ENCODE measurements at regions not wholly inside any gene's neighbourhood (a gene's known extent, or its start where the extent isn't known, plus 50 kb on each side); places are given as distances from the start of the nearest gene placed in this dataset.

GRCh38 chr9:7704543-7704942 is 95.0 kb downstream of the DMAC1 start:
- Histone ChIP-seq H2BK5ac (ENCODE audit: low read depth, low read length, poor library complexity) (no peak overlapping the region), H2AK5ac (ENCODE audit: low read length) (no peak overlapping the region)

GRCh38 chr9:7691909-7692308 is 107.7 kb downstream of the DMAC1 start:
- DNase-seq: no peak
- Histone ChIP-seq H3K27me3 (ENCODE audit: insufficient read depth, low read length) (no peaks in the 10 kb centered on the region), H3K79me1 (ENCODE audit: low read length) (peaks cover 2% of the 10 kb centered on the region), H3K27ac (ENCODE audit: low read depth, low read length) (no peak overlapping the region), H3K14ac (ENCODE audit: low read length) (no peak overlapping the region), H3K4me3 (ENCODE audit: low read depth, low read length) (no peak overlapping the region), H3K9ac (ENCODE audit: low read length) (no peak overlapping the region), H2BK12ac (ENCODE audit: low read length) (no peak overlapping the region), H2BK5ac (ENCODE audit: low read depth, low read length, poor library complexity) (no peak overlapping the region), H3K79me2 (ENCODE audit: control insufficient read depth, insufficient read depth, low read length, poor library complexity) (no peaks in the 10 kb centered on the region), H2AFZ (ENCODE audit: insufficient read depth, low read length, poor library complexity) (no peak overlapping the region), H3K23ac (ENCODE audit: low read length) (no peak overlapping the region), H3K4me1 (ENCODE audit: control insufficient read depth in 1 of 2, insufficient read depth in 2 of 2, low read length in 2 of 2) (peaks cover 0 to 4% of the 10 kb centered on the region in 2 experiments), H3K4ac (ENCODE audit: low read depth, low read length) (no peak overlapping the region), H2BK120ac (ENCODE audit: insufficient read depth, low read length, poor library complexity) (no peak overlapping the region), H3K9me3 (ENCODE audit: insufficient read depth, low read depth, low read length) (no peaks in the 10 kb centered on the region), H3K36me3 (ENCODE audit: control insufficient read depth in 1 of 2, insufficient read depth in 2 of 2, low read length in 2 of 2) (no peaks in the 10 kb centered on the region), H4K8ac (ENCODE audit: low read depth, low read length) (no peak overlapping the region), H3K18ac (ENCODE audit: low read length) (no peak overlapping the region), H4K91ac (ENCODE audit: low read depth, low read length) (no peak overlapping the region), H2AK5ac (ENCODE audit: low read length) (no peak overlapping the region), H4K12ac (ENCODE audit: low read depth, low read length) (no peak overlapping the region), H3K4me2 (ENCODE audit: low read length) (no peak overlapping the region)
- no CpG with 5 or more reads among the region's 2 CpGs for WGBS (ENCODE audit: extremely low coverage, insufficient coverage, insufficient read length)

More at GRCh38 chr9:7704543-7704942, 95.0 kb downstream of the DMAC1 start:
- Histone ChIP-seq H3K36me3 (ENCODE audit: control insufficient read depth in 1 of 2, insufficient read depth in 2 of 2, low read length in 2 of 2) (no peaks in the 10 kb centered on the region), H3K4me3 (ENCODE audit: low read depth, low read length) (no peak overlapping the region), H3K9ac (ENCODE audit: low read length) (no peak overlapping the region), H3K23ac (ENCODE audit: low read length) (no peak overlapping the region), H3K18ac (ENCODE audit: low read length) (no peak overlapping the region), H3K4ac (ENCODE audit: low read depth, low read length) (no peak overlapping the region), H3K79me1 (ENCODE audit: low read length) (no peaks in the 10 kb centered on the region), H3K4me2 (ENCODE audit: low read length) (no peak overlapping the region), H3K4me1 (ENCODE audit: control insufficient read depth in 1 of 2, insufficient read depth in 2 of 2, low read length in 2 of 2) (no peaks in the 10 kb centered on the region), H4K91ac (ENCODE audit: low read depth, low read length) (no peak overlapping the region), H3K27ac (ENCODE audit: low read depth, low read length) (no peak overlapping the region), H2AFZ (ENCODE audit: insufficient read depth, low read length, poor library complexity) (no peak overlapping the region), H3K27me3 (ENCODE audit: insufficient read depth, low read length) (no peaks in the 10 kb centered on the region), H3K9me3 (ENCODE audit: insufficient read depth, low read depth, low read length) (no peaks in the 10 kb centered on the region), H3K14ac (ENCODE audit: low read length) (no peak overlapping the region), H4K12ac (ENCODE audit: low read depth, low read length) (no peak overlapping the region), H2BK120ac (ENCODE audit: insufficient read depth, low read length, poor library complexity) (no peak overlapping the region), H2BK12ac (ENCODE audit: low read length) (no peak overlapping the region), H3K79me2 (ENCODE audit: control insufficient read depth, insufficient read depth, low read length, poor library complexity) (no peaks in the 10 kb centered on the region), H4K8ac (ENCODE audit: low read depth, low read length) (no peak overlapping the region)
- DNase-seq: no peak
- no CpG with 5 or more reads among the region's 1 CpG for WGBS (ENCODE audit: extremely low coverage, insufficient coverage, insufficient read length)

- no peak overlapping the region for H2BK120ac ChIP-seq (ENCODE audit: insufficient read depth, low read length, poor library complexity)
Observed at GRCh38 chr9:7690014-7690413, 109.6 kb downstream of the DMAC1 start.

DNA sequence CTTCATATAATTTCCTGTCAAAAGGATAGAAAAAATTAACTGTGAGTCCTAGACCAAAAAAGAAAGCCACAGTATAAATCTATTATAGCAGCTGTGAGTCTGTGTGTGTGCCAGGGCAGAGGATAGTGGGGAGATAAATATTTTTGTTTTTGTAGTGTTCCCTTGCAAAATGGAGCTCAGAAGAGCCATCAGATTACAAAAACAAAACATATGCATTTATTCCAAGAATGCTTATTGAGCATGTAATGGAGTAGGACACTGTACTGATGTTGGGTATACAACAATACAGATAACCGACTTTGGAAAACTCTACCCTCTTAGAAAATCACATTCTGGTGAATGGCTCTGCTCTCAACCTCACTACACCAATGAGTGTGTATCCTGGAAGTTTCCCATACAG is 111.0 kb downstream of the DMAC1 start:
- H3K9ac ChIP-seq (ENCODE audit: low read length): no peak overlapping the region
- H2AFZ ChIP-seq (ENCODE audit: insufficient read depth, low read length, poor library complexity): no peak overlapping the region
- H3K4me1 ChIP-seq (ENCODE audit: control insufficient read depth in 1 of 2, insufficient read depth in 2 of 2, low read length in 2 of 2): no peaks in the 10 kb centered on the region
- H3K23ac ChIP-seq (ENCODE audit: low read length): no peak overlapping the region
- DNase-seq: no peak
- no peak overlapping the region for H3K4me2 ChIP-seq (ENCODE audit: low read length)
- no peaks in the 10 kb centered on the region for H3K27me3 ChIP-seq (ENCODE audit: insufficient read depth, low read length)
- H3K4me3 ChIP-seq (ENCODE audit: low read depth, low read length): no peak overlapping the region
- no peak overlapping the region for H2AK5ac ChIP-seq (ENCODE audit: low read length)
- no peak overlapping the region for H2BK120ac ChIP-seq (ENCODE audit: insufficient read depth, low read length, poor library complexity)
- no peak overlapping the region for H3K27ac ChIP-seq (ENCODE audit: low read depth, low read length)
- peaks cover 2% of the 10 kb centered on the region for H3K79me1 ChIP-seq (ENCODE audit: low read length)
- no peaks in the 10 kb centered on the region for H3K9me3 ChIP-seq (ENCODE audit: insufficient read depth, low read depth, low read length)
- no CpG with 5 or more reads among the region's 1 CpG for WGBS (ENCODE audit: extremely low coverage, insufficient coverage, insufficient read length)
- no peaks in the 10 kb centered on the region for H3K79me2 ChIP-seq (ENCODE audit: control insufficient read depth, insufficient read depth, low read length, poor library complexity)
- no peak overlapping the region for H3K4ac ChIP-seq (ENCODE audit: low read depth, low read length)
- no peak overlapping the region for H3K14ac ChIP-seq (ENCODE audit: low read length)
- H2BK12ac ChIP-seq (ENCODE audit: low read length): no peak overlapping the region
- H4K8ac ChIP-seq (ENCODE audit: low read depth, low read length): no peak overlapping the region
- no peak overlapping the region for H3K18ac ChIP-seq (ENCODE audit: low read length)
- H4K12ac ChIP-seq (ENCODE audit: low read depth, low read length): no peak overlapping the region
- H3K36me3 ChIP-seq (ENCODE audit: control insufficient read depth in 1 of 2, insufficient read depth in 2 of 2, low read length in 2 of 2): no peaks in the 10 kb centered on the region
- no peak overlapping the region for H4K91ac ChIP-seq (ENCODE audit: low read depth, low read length)
- H2BK5ac ChIP-seq (ENCODE audit: low read depth, low read length, poor library complexity): no peak overlapping the region

More at GRCh38 chr9:7690014-7690413, 109.6 kb downstream of the DMAC1 start:
- Histone ChIP-seq H3K14ac (ENCODE audit: low read length) (no peak overlapping the region), H3K18ac (ENCODE audit: low read length) (no peak overlapping the region), H3K4me2 (ENCODE audit: low read length) (no peak overlapping the region), H3K79me1 (ENCODE audit: low read length) (peaks cover 2% of the 10 kb centered on the region), H2BK12ac (ENCODE audit: low read length) (no peak overlapping the region), H3K4me1 (ENCODE audit: control insufficient read depth in 1 of 2, insufficient read depth in 2 of 2, low read length in 2 of 2) (peaks cover 0 to 2% of the 10 kb centered on the region in 2 experiments), H4K8ac (ENCODE audit: low read depth, low read length) (no peak overlapping the region), H3K23ac (ENCODE audit: low read length) (no peak overlapping the region), H3K79me2 (ENCODE audit: control insufficient read depth, insufficient read depth, low read length, poor library complexity) (no peaks in the 10 kb centered on the region), H3K36me3 (ENCODE audit: control insufficient read depth in 1 of 2, insufficient read depth in 2 of 2, low read length in 2 of 2) (no peaks in the 10 kb centered on the region), H3K9ac (ENCODE audit: low read length) (no peak overlapping the region), H2AFZ (ENCODE audit: insufficient read depth, low read length, poor library complexity) (no peak overlapping the region), H2BK5ac (ENCODE audit: low read depth, low read length, poor library complexity) (no peak overlapping the region), H4K91ac (ENCODE audit: low read depth, low read length) (no peak overlapping the region), H3K4me3 (ENCODE audit: low read depth, low read length) (no peak overlapping the region), H3K9me3 (ENCODE audit: insufficient read depth, low read depth, low read length) (no peaks in the 10 kb centered on the region), H3K27me3 (ENCODE audit: insufficient read depth, low read length) (no peaks in the 10 kb centered on the region), H3K27ac (ENCODE audit: low read depth, low read length) (peak overlapping the region; percentile 38), H3K4ac (ENCODE audit: low read depth, low read length) (no peak overlapping the region), H4K12ac (ENCODE audit: low read depth, low read length) (no peak overlapping the region), H2AK5ac (ENCODE audit: low read length) (no peak overlapping the region)
- DNase-seq: no peak

Data from trophoblast cell (in vitro differentiated cells and primary cell).